Hepatocyte (in vitro differentiated cells): ENCODE measurements at regions not wholly inside any gene's neighbourhood (a gene's known extent, or its start where the extent isn't known, plus 50 kb on each side); places are given as distances from the start of the nearest gene placed in this dataset.
A peak's percentile ranks its signal among the peaks of the same experiment; 100 is the strongest.

Source experiments
- DNase-seq: peaks from one replicate; pipeline ENCODE4 v3.0.0-alpha.2; 2016; ENCODE audit warnings: low spot score
- H2AFZ ChIP-seq: fragments of 200-600 bp; sonication (generic); 2 replicates; pipeline ENCODE4 v1.6.0; 2016; ENCODE audit warnings: antibody characterized with exemption, mild to moderate bottlenecking
- H3K27ac ChIP-seq: fragments of 200-600 bp; sonication (generic); 2 replicates; pipeline ENCODE4 v1.5.1; 2016; ENCODE audit warnings: mild to moderate bottlenecking
- H3K27me3 ChIP-seq: fragments of 200-600 bp; sonication (generic); 2 replicates; pipeline ENCODE4 v1.6.1; 2016
- H3K36me3 ChIP-seq: fragments of 200-600 bp; sonication (generic); replicated peaks from 2 replicates; pipeline ENCODE4 v1.5.1; 2016; ENCODE audit warnings: low read depth; ENCODE audit not compliant: insufficient read depth
- H3K4me1 ChIP-seq: fragments of 200-600 bp; sonication (generic); 2 replicates; pipeline ENCODE4 v1.5.1; 2016; ENCODE audit warnings: mild to moderate bottlenecking, moderate library complexity; ENCODE audit not compliant: insufficient read depth
- H3K4me2 ChIP-seq: fragments of 200-600 bp; sonication (generic); 2 replicates; pipeline ENCODE4 v1.6.0; 2016
- H3K4me3 ChIP-seq: fragments of 200-600 bp; sonication (generic); 2 replicates; pipeline ENCODE4 v1.5.1; 2016; ENCODE audit warnings: mild to moderate bottlenecking
- H3K79me2 ChIP-seq: fragments of 200-600 bp; sonication (generic); 2 replicates; pipeline ENCODE4 v1.6.0; 2017; ENCODE audit warnings: mild to moderate bottlenecking
- H3K9me2 ChIP-seq: fragments of 200-600 bp; sonication (generic); replicated peaks from 2 replicates; pipeline ENCODE4 v1.6.0; 2017; ENCODE audit warnings: mild to moderate bottlenecking; ENCODE audit not compliant: insufficient read depth
- H3K9me3 ChIP-seq: fragments of 200-600 bp; sonication (generic); 2 replicates; pipeline ENCODE4 v1.5.1; 2016; ENCODE audit warnings: low read depth, mild to moderate bottlenecking
- H4K20me1 ChIP-seq: fragments of 200-600 bp; sonication (generic); 2 replicates; pipeline ENCODE4 v1.6.0; 2016; ENCODE audit warnings: mild to moderate bottlenecking; ENCODE audit not compliant: insufficient read depth, poor library complexity, severe bottlenecking
- CTCF ChIP-seq: fragments of 200-600 bp; sonication (generic); IDR thresholded peaks from 2 replicates; pipeline ENCODE4 v1.5.1; 2016; ENCODE audit warnings: antibody characterized with exemption, mild to moderate bottlenecking; ENCODE audit not compliant: poor library complexity
- EZH2 ChIP-seq: fragments of 200-600 bp; sonication (generic); IDR thresholded peaks from 2 replicates; pipeline ENCODE4 v1.6.1; 2016; ENCODE audit warnings: antibody characterized with exemption, mild to moderate bottlenecking, borderline replicate concordance
- EZH2phosphoT487 ChIP-seq: fragments of 200-600 bp; sonication (generic); IDR thresholded peaks from one replicate; pipeline ENCODE4 v1.6.1; 2018; ENCODE audit warnings: antibody characterized with exemption, mild to moderate bottlenecking, low read depth, moderate library complexity; ENCODE audit not compliant: unreplicated experiment, severe bottlenecking
- WGBS: methylation state at CpG from one replicate; pipeline ENCODE4 v1.1.6; 2016; ENCODE audit warnings: low lambda C conversion rate; ENCODE audit errors: missing lambda C conversion rate; 5-methylcytosine and 5-hydroxymethylcytosine counted together

GRCh38 chr6:155881826-155882526 lies 426.3 kb upstream of the NOX3 start:
- 86% methylated on average over 5 of the region's 5 CpGs for WGBS
- H3K27ac ChIP-seq, result peak overlapping the region; percentile 57
- H3K27me3 ChIP-seq, result no peaks in the 10 kb centered on the region
- no peak overlapping the region for H3K4me2 ChIP-seq
- TF ChIP-seq EZH2phosphoT487 (no peak), EZH2 (no peak), CTCF (no peak)
- no peaks in the 10 kb centered on the region for H3K9me3 ChIP-seq
- no peaks in the 10 kb centered on the region for H3K79me2 ChIP-seq
- no peak overlapping the region for H3K4me3 ChIP-seq
- no peaks in the 10 kb centered on the region for H4K20me1 ChIP-seq
- peaks cover 11% of the 10 kb centered on the region for H3K4me1 ChIP-seq
- H3K9me2 ChIP-seq, result no peaks in the 10 kb centered on the region
- no peak overlapping the region for H2AFZ ChIP-seq
- no peaks in the 10 kb centered on the region for H3K36me3 ChIP-seq
- no peak for DNase-seq

GRCh38 chr6:155880900-155881299 lies 425.3 kb upstream of the NOX3 start:
- H3K4me2 ChIP-seq, result no peak overlapping the region
- H3K4me1 ChIP-seq, result peaks cover 11% of the 10 kb centered on the region

GRCh38 chr6:155872961-155873360 lies 417.3 kb upstream of the NOX3 start:
- Histone ChIP-seq H3K36me3 (no peaks in the 10 kb centered on the region), H3K9me3 (no peaks in the 10 kb centered on the region), H3K4me1 (no peaks in the 10 kb centered on the region), H3K27ac (no peak overlapping the region), H3K27me3 (no peaks in the 10 kb centered on the region), H4K20me1 (no peaks in the 10 kb centered on the region), H3K4me3 (no peak overlapping the region), H3K79me2 (no peaks in the 10 kb centered on the region), H2AFZ (no peak overlapping the region), H3K4me2 (no peak overlapping the region), H3K9me2 (no peaks in the 10 kb centered on the region)
- DNase-seq, result no peak
- TF ChIP-seq EZH2phosphoT487 (no peak), CTCF (no peak), EZH2 (no peak)
- 93% methylated on average over 6 of the region's 6 CpGs for WGBS

More at GRCh38 chr6:155880900-155881299, 425.3 kb upstream of the NOX3 start:
- no peaks in the 10 kb centered on the region for H3K27me3 ChIP-seq
- no peak overlapping the region for H2AFZ ChIP-seq
- no peaks in the 10 kb centered on the region for H3K9me2 ChIP-seq
- H3K79me2 ChIP-seq, result no peaks in the 10 kb centered on the region
- TF ChIP-seq CTCF (no peak), EZH2 (no peak), EZH2phosphoT487 (no peak)
- no peaks in the 10 kb centered on the region for H4K20me1 ChIP-seq
- H3K36me3 ChIP-seq, result no peaks in the 10 kb centered on the region
- no peaks in the 10 kb centered on the region for H3K9me3 ChIP-seq
- no peak for DNase-seq
- 79% methylated on average over 3 of the region's 3 CpGs for WGBS
- no peak overlapping the region for H3K4me3 ChIP-seq
- no peak overlapping the region for H3K27ac ChIP-seq
